ENCODE measurements at regions not wholly inside any gene's neighbourhood (a gene's known extent, or its start where the extent isn't known, plus 50 kb on each side); places are given as distances from the start of the nearest gene placed in this dataset.
"Not testable (repeated sequence)": the region's sequence is repeated elsewhere in the genome, so short reads cannot be mapped to it uniquely, and the experiment has no call there.

- DNase-seq = not testable (repeated sequence)
Measured at GRCh38 chr1:102659876-102660483, 448.3 kb downstream of the COL11A1 start.

- DNase-seq = no peak
Measured at GRCh38 chr1:102655034-102655433, 453.3 kb downstream of the COL11A1 start.

- no peak for DNase-seq
Measured at GRCh38 chr1:102640872-102641271, 467.4 kb downstream of the COL11A1 start.

GRCh38 chr1:102640312-102640711 lies 468.0 kb downstream of the COL11A1 start:
- no peak for DNase-seq

GRCh38 chr1:102631691-102632090 lies 476.6 kb downstream of the COL11A1 start:
- DNase-seq = no peak

- DNase-seq = no peak
Measured at GRCh38 chr1:102630041-102630440, 478.3 kb downstream of the COL11A1 start.

- DNase-seq = no peak
Measured at GRCh38 chr1:102628109-102628613, 480.2 kb downstream of the COL11A1 start.

- DNase-seq = no peak
Measured at GRCh38 chr1:102627145-102627544, 481.2 kb downstream of the COL11A1 start.

GRCh38 chr1:102615896-102616295 lies 492.4 kb downstream of the COL11A1 start:
- DNase-seq = no peak

GRCh38 chr1:102595106-102595505 lies 513.2 kb downstream of the COL11A1 start:
- no peak for DNase-seq

GRCh38 chr1:102593276-102593675 lies 515.0 kb downstream of the COL11A1 start:
- DNase-seq = no peak

- DNase-seq = no peak
Measured at GRCh38 chr1:102588536-102588935, 519.8 kb downstream of the COL11A1 start.

GRCh38 chr1:102586022-102586421 lies 522.3 kb downstream of the COL11A1 start:
- DNase-seq = no peak

GRCh38 chr1:102580806-102581205 lies 527.5 kb downstream of the COL11A1 start:
- DNase-seq = no peak

GRCh38 chr1:102578804-102579203 lies 529.5 kb downstream of the COL11A1 start:
- DNase-seq = no peak

GRCh38 chr1:102572637-102573036 lies 535.7 kb downstream of the COL11A1 start:
- DNase-seq = no peak

- no peak for DNase-seq
Measured at GRCh38 chr1:102566182-102566581, 542.1 kb downstream of the COL11A1 start.

GRCh38 chr1:102562380-102562779 lies 545.9 kb downstream of the COL11A1 start:
- no peak for DNase-seq

- peak in 1 of 5 experiments; percentile 1 for DNase-seq
Measured at GRCh38 chr1:102550729-102551384, 554.1 kb upstream of the OLFM3 start.

- DNase-seq = no peak
Measured at GRCh38 chr1:102546251-102546650, 549.5 kb upstream of the OLFM3 start.

GRCh38 chr1:102535829-102536505 lies 539.2 kb upstream of the OLFM3 start:
- no peak for DNase-seq

- DNase-seq = no peak
Measured at GRCh38 chr1:102531036-102531435, 534.3 kb upstream of the OLFM3 start.

GRCh38 chr1:102529446-102529845 lies 532.7 kb upstream of the OLFM3 start:
- no peak for DNase-seq

GRCh38 chr1:102500758-102501157 lies 504.0 kb upstream of the OLFM3 start:
- no peak for DNase-seq
